Endothelial cell of umbilical vein (primary cell): ENCODE measurements at regions not wholly inside any gene's neighbourhood (a gene's known extent, or its start where the extent isn't known, plus 50 kb on each side); places are given as distances from the start of the nearest gene placed in this dataset.

Experiments used
- CTCF ChIP-seq, 2 donors: IDR thresholded peaks; 1 replicate in 1 of 2; 2 replicates in 1 of 2; pipeline ENCODE4 v1.5.1; 2011; ENCODE audit warnings: low read length in 2 of 2, mild to moderate bottlenecking in 2 of 2, moderate library complexity in 2 of 2, control low read depth in 1 of 2, inconsistent platforms in 1 of 2, low read depth in 1 of 2; ENCODE audit not compliant: insufficient read depth in 1 of 2; ENCODE audit errors: extremely low read depth in 1 of 2
- POLR2A ChIP-seq: IDR thresholded peaks from 2 replicates; pipeline ENCODE4 v1.6.1; 2012; ENCODE audit warnings: low read depth, mild to moderate bottlenecking, control low read depth, low read length
- POLR2AphosphoS5 ChIP-seq: IDR thresholded peaks from 2 replicates; pipeline ENCODE4 v1.6.1; 2012; ENCODE audit warnings: low read depth, mild to moderate bottlenecking, control low read depth, low read length, moderate library complexity; ENCODE audit not compliant: insufficient read depth

- no peak for TF ChIP-seq CTCF (IDR thresholded peaks at IDR 0.05; ENCODE audit: extremely low read depth in 1 of 2, insufficient read depth in 1 of 2, low read depth in 1 of 2, low read length in 2 of 2)
- TF ChIP-seq POLR2AphosphoS5, result no peak
- TF ChIP-seq POLR2A, result no peak
Observed at GRCh38 chr2:107585851-107586250, 240.8 kb upstream of the RGPD4 start.
